22Rv1 (cell line): ENCODE measurements at regions not wholly inside any gene's neighbourhood (a gene's known extent, or its start where the extent isn't known, plus 50 kb on each side); places are given as distances from the start of the nearest gene placed in this dataset.

ENCODE experiments used
- ZFX ChIP-seq: fragments of 450-650 bp; IDR thresholded peaks from 2 replicates; pipeline ENCODE4 v1.6.1; 2017; ENCODE audit warnings: antibody characterized with exemption, borderline replicate concordance
- TF ChIP-seq, protein P1 (sequence below): fragments of 450-650 bp; IDR thresholded peaks from 2 replicates; pipeline ENCODE4 v1.5.1; 2017; ENCODE audit warnings: mild to moderate bottlenecking

DNA sequence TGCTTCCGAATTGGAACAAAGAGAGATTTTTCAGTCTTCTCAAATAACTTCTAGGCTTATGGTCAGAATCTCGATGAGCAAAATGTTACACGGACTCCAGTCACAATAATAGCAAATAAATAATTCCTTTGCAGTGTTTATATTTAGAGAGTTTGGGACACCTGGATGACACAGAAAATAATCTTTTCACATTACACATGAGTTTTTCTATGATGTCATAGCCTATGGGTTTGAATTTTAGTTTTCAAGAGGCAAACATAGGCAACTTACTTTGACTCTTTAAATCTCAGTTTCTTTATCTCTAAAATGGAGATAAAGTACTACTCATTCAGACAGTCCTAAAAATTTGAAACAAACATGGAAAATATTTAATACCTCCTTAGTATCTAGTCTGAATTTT, 372.0 kb downstream of the HAPSTR1 start:
- TF ChIP-seq, protein P1, sequence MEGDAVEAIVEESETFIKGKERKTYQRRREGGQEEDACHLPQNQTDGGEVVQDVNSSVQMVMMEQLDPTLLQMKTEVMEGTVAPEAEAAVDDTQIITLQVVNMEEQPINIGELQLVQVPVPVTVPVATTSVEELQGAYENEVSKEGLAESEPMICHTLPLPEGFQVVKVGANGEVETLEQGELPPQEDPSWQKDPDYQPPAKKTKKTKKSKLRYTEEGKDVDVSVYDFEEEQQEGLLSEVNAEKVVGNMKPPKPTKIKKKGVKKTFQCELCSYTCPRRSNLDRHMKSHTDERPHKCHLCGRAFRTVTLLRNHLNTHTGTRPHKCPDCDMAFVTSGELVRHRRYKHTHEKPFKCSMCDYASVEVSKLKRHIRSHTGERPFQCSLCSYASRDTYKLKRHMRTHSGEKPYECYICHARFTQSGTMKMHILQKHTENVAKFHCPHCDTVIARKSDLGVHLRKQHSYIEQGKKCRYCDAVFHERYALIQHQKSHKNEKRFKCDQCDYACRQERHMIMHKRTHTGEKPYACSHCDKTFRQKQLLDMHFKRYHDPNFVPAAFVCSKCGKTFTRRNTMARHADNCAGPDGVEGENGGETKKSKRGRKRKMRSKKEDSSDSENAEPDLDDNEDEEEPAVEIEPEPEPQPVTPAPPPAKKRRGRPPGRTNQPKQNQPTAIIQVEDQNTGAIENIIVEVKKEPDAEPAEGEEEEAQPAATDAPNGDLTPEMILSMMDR, result no peak
- no peak for TF ChIP-seq ZFX
